Trophoblast cell (in vitro differentiated cells and primary cell): ENCODE measurements at regions not wholly inside any gene's neighbourhood (a gene's known extent, or its start where the extent isn't known, plus 50 kb on each side); places are given as distances from the start of the nearest gene placed in this dataset.

ENCODE experiments used
- DNase-seq, 2 donors: peaks; one replicate each; pipeline ENCODE4 v3.0.0-alpha.2; 2016
- H2AFZ ChIP-seq: 2 replicates; pipeline ENCODE4 v1.6.1; 2013; ENCODE audit warnings: low read length, moderate library complexity, mild to moderate bottlenecking; ENCODE audit not compliant: insufficient read depth, poor library complexity
- H2AK5ac ChIP-seq: 2 replicates; pipeline ENCODE4 v1.6.1; 2013; ENCODE audit warnings: mild to moderate bottlenecking, low read length
- H2BK120ac ChIP-seq: 2 replicates; pipeline ENCODE4 v1.6.1; 2013; ENCODE audit warnings: low read length, mild to moderate bottlenecking, moderate library complexity; ENCODE audit not compliant: insufficient read depth, poor library complexity
- H2BK12ac ChIP-seq: 2 replicates; pipeline ENCODE4 v1.6.1; 2013; ENCODE audit warnings: mild to moderate bottlenecking, low read length, moderate library complexity
- H2BK5ac ChIP-seq: 2 replicates; pipeline ENCODE4 v1.6.1; 2013; ENCODE audit warnings: low read length, low read depth, moderate library complexity, mild to moderate bottlenecking; ENCODE audit not compliant: poor library complexity
- H3K14ac ChIP-seq: 2 replicates; pipeline ENCODE4 v1.6.1; 2013; ENCODE audit warnings: mild to moderate bottlenecking, low read length
- H3K18ac ChIP-seq: 2 replicates; pipeline ENCODE4 v1.6.1; 2013; ENCODE audit warnings: mild to moderate bottlenecking, low read length
- H3K23ac ChIP-seq: 2 replicates; pipeline ENCODE4 v1.6.1; 2013; ENCODE audit warnings: low read length
- H3K27ac ChIP-seq: 2 replicates; pipeline ENCODE4 v1.5.1; 2013; ENCODE audit warnings: low read depth, mild to moderate bottlenecking, inconsistent platforms, low read length, moderate library complexity
- H3K27me3 ChIP-seq: 2 replicates; pipeline ENCODE4 v1.6.1; 2013; ENCODE audit warnings: inconsistent platforms, mild to moderate bottlenecking, low read length, moderate library complexity; ENCODE audit not compliant: insufficient read depth
- H3K36me3 ChIP-seq, 2 experiments: 1 replicate in 1 of 2; 2 replicates in 1 of 2; pipeline ENCODE4 v1.6.1; 2013; ENCODE audit warnings: low read length in 2 of 2, mild to moderate bottlenecking in 2 of 2, moderate library complexity in 1 of 2; ENCODE audit not compliant: insufficient read depth in 2 of 2, control insufficient read depth in 1 of 2
- H3K4ac ChIP-seq: 2 replicates; pipeline ENCODE4 v1.6.1; 2013; ENCODE audit warnings: low read depth, mild to moderate bottlenecking, low read length, moderate library complexity
- H3K4me1 ChIP-seq, 2 experiments: 1 replicate in 1 of 2; 2 replicates in 1 of 2; pipeline ENCODE4 v1.6.1; 2013; ENCODE audit warnings: low read length in 2 of 2, mild to moderate bottlenecking in 2 of 2, moderate library complexity in 1 of 2; ENCODE audit not compliant: insufficient read depth in 2 of 2, control insufficient read depth in 1 of 2
- H3K4me2 ChIP-seq: 2 replicates; pipeline ENCODE4 v1.6.1; 2013; ENCODE audit warnings: inconsistent platforms, mild to moderate bottlenecking, low read length, moderate library complexity
- H3K4me3 ChIP-seq: 2 replicates; pipeline ENCODE4 v1.5.1; 2013; ENCODE audit warnings: mild to moderate bottlenecking, low read depth, low read length, inconsistent platforms
- H3K79me1 ChIP-seq: one replicate; pipeline ENCODE4 v1.6.1; 2013; ENCODE audit warnings: low read length
- H3K79me2 ChIP-seq: 2 replicates; pipeline ENCODE4 v1.6.1; 2013; ENCODE audit warnings: low read length, mild to moderate bottlenecking; ENCODE audit not compliant: control insufficient read depth, insufficient read depth, poor library complexity
- H3K9ac ChIP-seq: 2 replicates; pipeline ENCODE4 v1.6.1; 2013; ENCODE audit warnings: mild to moderate bottlenecking, low read length
- H3K9me3 ChIP-seq: 2 replicates; pipeline ENCODE4 v1.6.1; 2013; ENCODE audit warnings: low read depth, mild to moderate bottlenecking, control low read depth, inconsistent platforms, low read length; ENCODE audit not compliant: insufficient read depth
- H4K12ac ChIP-seq: 2 replicates; pipeline ENCODE4 v1.6.1; 2013; ENCODE audit warnings: low read depth, mild to moderate bottlenecking, low read length, moderate library complexity
- H4K8ac ChIP-seq: 2 replicates; pipeline ENCODE4 v1.6.1; 2013; ENCODE audit warnings: low read depth, mild to moderate bottlenecking, low read length, moderate library complexity
- H4K91ac ChIP-seq: one replicate; pipeline ENCODE4 v1.6.1; 2013; ENCODE audit warnings: low read depth, mild to moderate bottlenecking, low read length, moderate library complexity
- WGBS: extraction: QIAGEN DNeasy Blood & Tissue Kit; methylation state at CpG from one replicate; pipeline ENCODE4 v1.1.7; 2013; ENCODE audit warnings: missing lambda C conversion rate; ENCODE audit not compliant: insufficient read length, insufficient coverage; ENCODE audit errors: extremely low coverage; 5-methylcytosine and 5-hydroxymethylcytosine counted together

- Histone ChIP-seq H3K27me3 (peaks cover 3% of the 10 kb centered on the region), H3K23ac (no peak overlapping the region), H2AFZ (no peak overlapping the region), H4K12ac (no peak overlapping the region), H3K14ac (no peak overlapping the region), H3K4me3 (no peak overlapping the region), H3K4ac (no peak overlapping the region), H3K27ac (no peak overlapping the region), H3K79me1 (peaks cover 3% of the 10 kb centered on the region), H3K79me2 (no peaks in the 10 kb centered on the region), H2AK5ac (no peak overlapping the region), H4K8ac (no peak overlapping the region), H2BK120ac (no peak overlapping the region), H3K9ac (no peak overlapping the region), H4K91ac (no peak overlapping the region), H3K36me3 (no peaks in the 10 kb centered on the region), H2BK12ac (no peak overlapping the region), H3K4me2 (no peak overlapping the region), H3K9me3 (peaks cover 4% of the 10 kb centered on the region), H3K4me1 (peaks cover 11 to 16% of the 10 kb centered on the region in 2 experiments), H2BK5ac (no peak overlapping the region), H3K18ac (no peak overlapping the region)
- DNase-seq: no peak
- WGBS: no CpG with 5 or more reads among the region's 10 CpGs
These were observed 51.3 kb upstream of the PPP2R5C start for GRCh38 chr14:101709962-101710931.

DNA sequence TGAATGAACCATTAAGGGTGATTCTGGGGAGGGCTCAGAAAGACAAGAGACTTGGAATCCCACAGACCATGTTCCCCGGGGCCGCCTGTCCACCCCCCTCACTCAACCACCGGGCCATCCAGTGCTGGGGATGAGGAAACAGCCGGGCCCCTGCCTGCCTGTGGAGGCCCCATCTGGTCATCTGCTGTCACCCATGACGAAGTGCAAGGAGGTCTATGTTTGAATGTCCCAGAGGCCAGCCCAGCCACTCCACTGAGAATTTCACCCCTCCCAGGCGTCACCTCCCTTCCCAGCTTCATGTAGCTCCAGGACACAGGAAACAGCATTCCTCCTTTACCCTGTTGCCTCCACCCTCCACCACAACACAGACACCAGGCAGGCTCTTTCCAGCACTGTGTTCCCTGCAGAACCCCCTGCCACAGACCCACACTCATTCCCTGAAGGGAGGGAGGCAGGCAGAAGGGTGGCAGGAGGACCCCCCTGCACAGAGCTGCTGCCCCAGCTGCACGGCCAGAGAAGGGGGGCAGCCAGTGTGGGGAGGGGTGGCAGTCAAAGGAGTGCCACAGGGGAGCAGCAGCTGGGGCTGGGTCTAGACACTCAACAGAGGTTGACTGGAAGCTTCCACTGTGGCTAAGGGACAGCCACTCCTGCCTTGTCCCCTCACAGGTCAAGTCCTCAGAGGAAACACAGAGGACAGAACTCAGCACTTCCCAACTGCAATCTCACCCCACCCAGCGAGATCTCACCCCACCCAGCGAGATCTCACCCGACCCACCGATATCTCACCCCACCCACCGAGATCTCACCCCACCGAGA is 50.3 kb upstream of the PPP2R5C start:
- no peak overlapping the region for H4K8ac ChIP-seq
- H3K79me2 ChIP-seq: no peaks in the 10 kb centered on the region
- no peak overlapping the region for H3K27ac ChIP-seq
- no peak overlapping the region for H3K4ac ChIP-seq
- no peak overlapping the region for H2AK5ac ChIP-seq
- H3K4me1 ChIP-seq: peaks cover 6 to 10% of the 10 kb centered on the region in 2 experiments
- no peak overlapping the region for H3K18ac ChIP-seq
- no peak overlapping the region for H3K14ac ChIP-seq
- H3K36me3 ChIP-seq: no peaks in the 10 kb centered on the region
- no peak overlapping the region for H4K91ac ChIP-seq
- no peak overlapping the region for H3K23ac ChIP-seq
- H2BK12ac ChIP-seq: no peak overlapping the region
- WGBS: 100% methylated on average over 2 of the region's 13 CpGs
- no peak overlapping the region for H3K9ac ChIP-seq
- H3K9me3 ChIP-seq: no peaks in the 10 kb centered on the region
- H2BK5ac ChIP-seq: no peak overlapping the region
- H3K27me3 ChIP-seq: no peaks in the 10 kb centered on the region
- no peak overlapping the region for H2BK120ac ChIP-seq
- no peak overlapping the region for H2AFZ ChIP-seq
- no peak overlapping the region for H3K4me3 ChIP-seq
- no peak for DNase-seq
- no peaks in the 10 kb centered on the region for H3K79me1 ChIP-seq
- H3K4me2 ChIP-seq: no peak overlapping the region
- no peak overlapping the region for H4K12ac ChIP-seq
